Kidney epithelial cell (primary cell): ENCODE measurements at regions not wholly inside any gene's neighbourhood (a gene's known extent, or its start where the extent isn't known, plus 50 kb on each side); places are given as distances from the start of the nearest gene placed in this dataset.

Experiments used
- DNase-seq: peaks from one replicate; pipeline ENCODE4 v3.0.0-alpha.2; 2010; ENCODE audit warnings: low read depth
- H3K27me3 ChIP-seq: 2 replicates; pipeline ENCODE4 v1.6.0; 2011; ENCODE audit warnings: low read length; ENCODE audit not compliant: control insufficient read depth, insufficient read depth
- H3K36me3 ChIP-seq: 2 replicates; pipeline ENCODE4 v1.5.1; 2011; ENCODE audit warnings: low read length; ENCODE audit not compliant: control insufficient read depth, insufficient read depth
- H3K4me3 ChIP-seq: 2 replicates; pipeline ENCODE4 v1.5.1; 2011; ENCODE audit warnings: low read depth, mild to moderate bottlenecking, control low read depth, low read length
- CTCF ChIP-seq: IDR thresholded peaks from 2 replicates; pipeline ENCODE4 v1.5.1; 2011; ENCODE audit warnings: mild to moderate bottlenecking, moderate library complexity, low read length, control low read depth, inconsistent platforms; ENCODE audit not compliant: insufficient read depth, poor library complexity, severe bottlenecking

DNA sequence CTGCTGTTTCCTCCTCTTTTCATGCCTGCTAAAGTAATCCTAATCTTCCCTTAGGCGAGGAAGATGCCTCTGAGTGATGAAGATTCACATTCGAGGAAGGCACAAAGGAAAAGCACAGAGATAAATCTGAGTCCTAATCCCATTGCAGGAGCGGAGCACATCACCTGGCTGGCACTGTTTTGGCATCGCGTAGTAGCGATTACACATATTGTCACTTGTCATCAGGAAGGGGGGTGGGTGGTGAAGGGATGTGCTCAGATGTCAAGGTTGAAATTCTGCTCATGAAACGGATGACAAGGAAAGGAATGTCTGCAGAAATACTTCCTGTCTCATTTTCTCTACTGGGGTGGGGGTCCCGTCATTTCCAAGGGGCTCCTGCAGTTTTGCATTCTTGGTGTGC, 363.1 kb upstream of the EEF2KMT start:
- no peaks in the 10 kb centered on the region for H3K27me3 ChIP-seq
- H3K36me3 ChIP-seq = no peaks in the 10 kb centered on the region
- no peak overlapping the region for H3K4me3 ChIP-seq
- no peak for TF ChIP-seq CTCF
- DNase-seq = no peak

DNA sequence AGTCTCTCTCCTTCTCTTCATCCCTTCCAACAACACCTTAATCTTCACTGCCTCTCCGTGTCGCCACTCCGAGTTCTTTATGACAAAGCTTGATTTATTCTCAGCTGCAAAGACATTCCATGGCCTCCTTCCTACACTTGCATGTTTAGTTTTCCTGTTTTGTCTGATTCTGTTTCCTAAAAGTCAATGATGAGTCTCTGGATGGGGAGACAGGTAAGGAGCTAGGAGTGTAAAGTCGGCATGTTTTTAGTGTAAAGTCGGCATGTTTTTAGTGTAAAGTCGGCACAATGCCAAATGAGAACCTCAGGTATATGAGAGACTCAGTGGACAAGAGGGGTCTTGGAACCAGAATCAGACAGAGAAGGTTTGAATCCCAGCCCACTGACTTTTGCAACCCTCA, 362.3 kb upstream of the EEF2KMT start:
- Histone ChIP-seq H3K4me3 (no peak overlapping the region), H3K36me3 (no peaks in the 10 kb centered on the region)
- no peak for TF ChIP-seq CTCF

DNA sequence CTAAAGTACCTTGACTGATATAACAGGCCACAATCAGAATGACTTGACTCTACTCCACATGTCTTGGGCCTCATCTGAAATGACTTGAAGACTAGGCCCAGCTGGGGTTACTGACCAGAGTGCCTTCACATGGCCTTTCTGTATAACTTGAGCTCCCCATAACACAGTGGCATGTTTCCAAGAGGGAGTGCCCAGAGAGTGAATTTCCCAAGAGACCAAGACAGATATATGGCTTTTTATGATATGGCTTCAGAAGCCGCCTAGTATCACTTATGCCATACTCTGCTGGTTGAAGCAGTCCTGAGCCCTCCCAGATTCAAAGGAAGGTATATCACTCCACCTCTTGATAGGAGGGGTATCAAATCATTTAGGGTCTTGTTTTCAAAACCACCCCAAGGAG, 357.5 kb upstream of the EEF2KMT start:
- no peak for DNase-seq
- no peak for TF ChIP-seq CTCF
- no peaks in the 10 kb centered on the region for H3K27me3 ChIP-seq
- H3K4me3 ChIP-seq = no peak overlapping the region
- H3K36me3 ChIP-seq = no peaks in the 10 kb centered on the region

More for the DNA sequence above, 362.3 kb upstream of the EEF2KMT start:
- no peaks in the 10 kb centered on the region for H3K27me3 ChIP-seq
- no peak for DNase-seq

DNA sequence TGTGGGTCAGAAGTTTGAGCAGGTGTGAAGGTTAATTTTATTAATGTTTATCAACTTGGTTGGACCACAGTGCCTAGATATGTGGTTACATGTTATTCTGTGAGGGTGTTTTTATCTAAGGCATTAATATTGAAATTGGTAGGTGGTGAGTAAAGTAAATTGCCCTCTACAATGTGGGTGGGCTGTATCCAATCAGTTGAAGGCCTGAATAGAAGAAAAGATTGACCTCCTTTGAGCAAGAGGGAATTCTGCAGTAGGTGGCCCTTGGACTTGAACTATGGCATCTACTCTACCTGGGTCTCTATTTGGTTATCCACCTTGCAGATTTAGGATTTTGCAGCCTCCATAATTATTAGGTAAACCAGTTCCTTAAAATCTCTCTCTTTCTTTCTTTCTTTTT, 356.8 kb upstream of the EEF2KMT start:
- DNase-seq = no peak
- Histone ChIP-seq H3K36me3 (no peaks in the 10 kb centered on the region), H3K4me3 (no peak overlapping the region), H3K27me3 (no peaks in the 10 kb centered on the region)
- TF ChIP-seq CTCF = no peak

DNA sequence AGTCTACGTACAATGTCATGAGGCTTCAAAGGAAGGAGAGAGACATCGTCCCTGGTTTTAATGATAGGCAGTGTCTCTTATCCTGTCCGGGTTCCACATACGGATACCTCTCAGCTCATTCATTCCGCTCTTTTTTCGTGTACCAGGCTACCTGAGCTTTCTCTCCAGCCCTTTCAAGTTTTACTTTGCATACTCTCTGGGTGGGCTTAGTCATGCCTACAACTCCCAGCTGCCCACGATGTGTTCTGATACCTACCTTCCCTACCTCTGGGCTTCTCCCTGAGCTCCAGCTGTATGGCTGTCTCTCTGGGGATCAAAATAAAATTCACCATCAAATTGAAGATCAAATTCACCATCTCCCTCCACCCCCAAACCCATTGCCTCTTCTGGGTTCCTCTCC, 354.0 kb upstream of the EEF2KMT start:
- Histone ChIP-seq H3K27me3 (no peaks in the 10 kb centered on the region), H3K4me3 (no peak overlapping the region), H3K36me3 (no peaks in the 10 kb centered on the region)
- DNase-seq = no peak
- no peak for TF ChIP-seq CTCF

DNA sequence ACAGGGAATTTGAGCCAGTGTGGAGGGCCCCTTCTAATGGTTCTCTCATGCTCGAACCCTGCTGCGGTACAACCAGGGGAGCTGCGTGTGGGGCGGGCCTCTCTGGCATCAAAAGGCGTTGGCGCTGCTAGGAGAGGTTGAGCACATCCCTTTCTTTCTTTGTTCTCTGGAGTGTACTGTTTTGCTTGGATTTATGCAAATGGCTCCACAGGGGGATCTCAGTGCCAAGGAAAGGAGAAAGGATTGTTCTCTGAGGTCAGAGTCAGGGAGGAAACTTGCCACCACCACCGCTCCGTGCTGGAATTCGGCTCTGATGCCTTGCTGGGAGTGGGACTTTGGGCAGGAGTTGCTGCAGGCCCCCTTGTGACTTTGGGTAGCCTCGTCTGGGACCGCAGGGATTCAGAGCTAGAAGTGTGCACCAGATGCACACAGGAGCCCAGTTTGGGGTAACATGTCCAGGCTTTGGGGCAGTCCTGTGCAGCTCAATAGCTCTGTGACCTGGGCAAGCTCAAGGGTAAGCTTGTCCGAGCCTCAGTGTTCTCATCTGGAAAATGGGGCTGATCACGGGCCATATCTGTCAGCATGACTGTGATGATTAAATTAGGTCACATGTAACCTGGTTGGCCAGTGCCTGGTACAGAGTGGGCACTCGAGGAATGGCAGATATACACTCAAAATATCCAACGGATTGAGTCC, 353.0 kb upstream of the EEF2KMT start:
- no peak overlapping the region for H3K4me3 ChIP-seq

More for the DNA sequence above, 353.0 kb upstream of the EEF2KMT start:
- TF ChIP-seq CTCF = no peak
- no peaks in the 10 kb centered on the region for H3K36me3 ChIP-seq
- DNase-seq = no peak
- H3K27me3 ChIP-seq = no peaks in the 10 kb centered on the region
